ENCODE measurements at regions not wholly inside any gene's neighbourhood (a gene's known extent, or its start where the extent isn't known, plus 50 kb on each side); places are given as distances from the start of the nearest gene placed in this dataset.
"Not testable (repeated sequence)": the region's sequence is repeated elsewhere in the genome, so short reads cannot be mapped to it uniquely, and the experiment has no call there.

- no peak for DNase-seq
Observed at GRCh38 chr1:187931776-187932175, 1103.0 kb downstream of the PLA2G4A start.

DNA sequence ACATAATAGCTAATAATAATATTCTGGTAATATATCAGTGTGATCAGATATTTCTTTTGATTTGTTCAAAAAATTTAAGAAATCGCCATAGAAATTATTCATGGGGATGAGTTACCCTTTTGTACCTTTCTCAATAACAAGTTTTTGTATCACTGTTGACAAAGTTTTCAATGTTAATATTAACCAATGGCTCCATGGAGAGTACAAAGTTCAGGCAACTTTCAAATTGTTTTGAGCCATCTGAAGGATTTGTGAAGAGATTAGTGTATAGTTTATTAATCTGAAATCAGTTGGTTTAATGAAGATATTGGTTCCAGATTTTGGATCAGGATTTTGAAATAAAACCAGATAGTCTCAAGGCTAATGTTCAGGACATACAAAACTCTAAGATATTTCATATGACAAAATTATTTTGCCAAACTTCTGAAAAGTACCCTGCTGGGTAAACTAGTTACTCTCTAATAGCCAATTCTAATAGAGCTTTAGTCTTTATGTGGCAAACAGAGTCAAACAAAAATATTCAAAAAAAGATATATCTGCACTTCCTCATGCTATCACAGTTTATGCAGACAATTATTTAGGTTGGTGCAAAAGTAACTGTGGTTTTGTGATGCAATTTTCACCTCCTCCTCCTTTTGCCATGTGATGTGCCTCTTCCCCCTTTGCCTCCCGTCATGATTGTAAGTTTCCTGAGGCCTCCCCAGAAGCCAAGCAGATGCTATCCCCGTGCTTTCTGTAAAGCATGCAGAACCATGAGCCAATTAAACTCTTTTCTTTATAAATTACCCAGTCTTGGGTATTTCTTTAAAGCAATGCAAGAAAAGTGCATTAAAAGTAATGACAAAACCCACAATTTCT is 1105.0 kb downstream of the PLA2G4A start:
- DNase-seq, result no peak

- DNase-seq, result no peak
Observed at GRCh38 chr1:187936667-187937066, 1107.9 kb downstream of the PLA2G4A start.

DNA sequence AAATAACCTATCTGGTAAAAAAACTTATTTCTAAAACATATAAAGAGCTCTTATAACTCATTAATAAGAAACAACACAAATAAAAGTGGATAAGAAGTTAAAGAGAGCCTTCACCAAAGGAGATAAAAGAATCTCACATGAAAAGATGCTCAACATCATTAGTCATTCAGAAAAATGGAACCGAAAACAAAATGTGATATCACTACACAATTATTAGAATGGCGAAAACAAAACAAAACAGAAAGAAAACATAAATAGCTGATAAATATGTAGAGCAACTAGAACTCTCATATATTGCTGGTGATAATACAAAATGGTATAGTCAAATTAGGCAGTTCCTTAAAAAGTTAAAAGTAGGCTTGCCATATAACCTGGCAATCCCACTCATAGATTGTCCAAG is 1109.3 kb downstream of the PLA2G4A start:
- DNase-seq, result no peak

GRCh38 chr1:187942986-187943385 is 1114.2 kb downstream of the PLA2G4A start:
- no peak for DNase-seq

DNA sequence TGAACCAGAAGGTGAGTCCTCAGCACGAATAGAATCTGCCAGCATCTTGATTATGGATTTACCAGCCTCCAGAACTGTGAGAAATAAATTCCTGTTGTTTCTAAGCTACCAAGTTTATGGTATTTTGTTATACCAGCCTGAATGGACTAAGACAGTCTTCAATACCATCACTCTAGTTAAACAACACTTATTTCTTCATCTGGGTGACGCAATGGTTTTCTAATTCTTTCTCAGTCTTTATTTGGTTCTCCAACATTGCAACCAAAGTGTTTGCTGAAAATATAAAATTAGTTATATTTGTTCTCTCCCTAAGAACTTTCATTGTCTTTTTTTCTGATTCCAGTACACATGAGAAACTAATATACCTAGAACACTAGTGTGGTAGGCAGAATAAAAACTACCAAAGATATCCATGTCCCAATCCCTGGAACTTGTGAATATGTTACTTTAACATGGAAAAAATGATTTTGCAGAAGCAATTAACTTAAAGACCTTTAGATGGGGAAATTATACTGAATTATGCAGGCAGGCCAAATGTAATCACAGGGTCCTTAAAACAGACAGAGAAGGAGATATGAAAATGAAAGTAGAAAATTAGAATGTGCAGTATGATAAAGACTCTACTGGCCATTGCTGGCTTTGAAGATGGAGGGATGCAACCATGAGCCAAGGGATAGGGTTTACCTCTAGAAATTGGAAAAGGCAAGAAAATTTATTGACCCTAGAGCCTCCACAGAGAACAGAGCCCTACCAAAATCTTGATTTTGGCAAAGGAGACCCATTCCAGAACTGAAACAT is 1115.1 kb downstream of the PLA2G4A start:
- DNase-seq, result no peak

DNA sequence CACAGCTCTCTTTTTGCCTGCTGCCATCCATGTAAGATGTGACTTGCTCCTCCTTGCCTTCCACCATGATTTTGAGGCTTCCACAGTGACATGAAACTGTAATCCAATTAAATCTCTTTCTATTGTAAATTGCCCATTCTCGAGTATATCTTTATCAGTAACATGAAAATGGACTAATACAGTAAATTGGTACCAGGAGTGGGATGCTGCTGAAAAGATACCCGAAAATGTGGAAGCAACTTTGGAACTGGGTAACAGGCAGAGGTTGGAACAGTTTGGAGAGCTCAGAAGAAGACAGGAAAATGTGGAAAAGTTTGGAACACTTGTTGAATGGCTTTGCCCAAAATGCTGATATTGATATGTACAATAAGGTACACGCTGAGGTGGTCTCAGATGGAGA is 1117.9 kb downstream of the PLA2G4A start:
- not testable (repeated sequence) for DNase-seq

DNA sequence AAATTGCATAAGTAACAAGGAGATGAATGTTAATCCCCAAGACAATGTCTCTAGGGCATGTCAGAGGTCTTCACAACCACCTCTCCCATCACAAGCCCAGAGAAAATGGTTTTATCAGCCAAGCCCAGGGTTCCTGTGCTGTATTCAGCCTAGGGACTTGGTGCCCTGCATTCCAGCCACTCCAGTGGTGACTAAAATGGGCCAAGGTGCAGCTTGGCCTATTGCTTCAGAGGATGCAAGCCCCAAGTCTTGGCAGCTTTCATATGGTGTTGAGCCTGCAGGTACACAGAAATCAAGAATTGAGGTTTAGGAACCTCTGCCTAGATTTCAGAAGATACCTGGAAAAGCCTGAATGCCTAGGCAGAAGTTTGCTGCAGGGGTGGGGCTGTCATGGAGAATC is 1118.6 kb downstream of the PLA2G4A start:
- no peak for DNase-seq

GRCh38 chr1:187948170-187948794 is 1119.5 kb downstream of the PLA2G4A start:
- DNase-seq, result no peak

GRCh38 chr1:187949567-187949966 is 1120.8 kb downstream of the PLA2G4A start:
- no peak for DNase-seq

GRCh38 chr1:187951817-187952216 is 1123.1 kb downstream of the PLA2G4A start:
- DNase-seq, result no peak

DNA sequence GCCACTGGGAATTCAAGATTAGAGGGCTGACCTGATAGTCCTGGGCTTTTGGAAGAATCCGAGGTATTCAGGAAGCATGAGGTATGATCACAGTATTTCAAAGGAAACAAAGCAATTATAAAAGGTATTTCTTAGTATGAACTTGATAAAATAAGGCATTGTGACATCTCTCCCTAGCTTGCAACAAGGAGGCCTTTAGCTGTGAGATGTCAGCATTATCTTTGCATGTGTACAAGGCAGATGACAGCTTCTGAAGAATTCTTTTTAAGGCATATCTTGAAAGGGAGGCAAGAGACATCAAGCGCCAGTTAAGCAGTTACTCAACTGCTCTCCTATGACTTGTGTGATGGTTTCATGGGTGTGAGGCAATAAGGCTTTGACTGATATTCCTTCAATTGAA is 1123.7 kb downstream of the PLA2G4A start:
- DNase-seq, result no peak

GRCh38 chr1:187956975-187957374 is 1128.2 kb downstream of the PLA2G4A start:
- DNase-seq, result no peak

- no peak for DNase-seq
Observed at GRCh38 chr1:187958207-187958606, 1129.5 kb downstream of the PLA2G4A start.

DNA sequence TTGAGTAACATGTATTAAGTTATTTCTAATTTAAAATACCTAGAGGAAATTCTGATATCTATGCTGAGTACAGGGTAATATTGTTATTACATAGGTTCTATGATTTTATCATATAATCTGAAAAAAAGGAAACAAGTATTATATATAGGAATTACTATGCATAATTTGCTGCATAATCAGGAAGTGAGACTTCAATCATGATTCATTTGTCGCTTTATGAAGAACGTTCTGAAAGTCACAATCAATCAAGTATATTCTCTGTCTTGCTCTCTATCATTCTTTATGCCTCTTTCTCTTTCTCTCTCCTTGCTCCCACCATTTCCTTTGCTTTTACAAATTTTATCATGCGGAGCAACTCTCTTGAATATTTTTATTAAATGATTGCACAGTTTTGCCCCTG is 1130.3 kb downstream of the PLA2G4A start:
- DNase-seq, result no peak

GRCh38 chr1:187960125-187960638 is 1131.4 kb downstream of the PLA2G4A start:
- no peak for DNase-seq

GRCh38 chr1:187961895-187962294 is 1133.1 kb downstream of the PLA2G4A start:
- DNase-seq, result no peak

DNA sequence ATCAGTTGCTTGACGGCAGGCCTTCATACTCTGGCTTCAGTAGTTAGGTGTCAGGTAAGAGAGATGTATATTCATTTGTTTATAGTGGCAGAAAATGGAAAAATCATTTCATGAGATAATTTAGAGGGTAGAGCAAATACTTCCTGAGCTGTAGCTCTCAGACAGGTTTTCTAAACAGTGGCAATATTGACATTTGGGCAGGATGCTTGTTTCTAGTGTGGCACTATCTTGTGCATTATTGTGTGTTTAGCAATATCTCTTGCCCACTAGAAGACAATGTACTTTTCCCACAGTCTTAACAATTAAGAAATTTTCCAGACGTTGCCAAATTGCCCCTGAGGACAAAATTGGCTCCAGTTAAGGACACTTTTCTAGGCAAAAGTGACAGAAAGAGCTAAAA is 1143.1 kb downstream of the PLA2G4A start:
- DNase-seq, result no peak

DNA sequence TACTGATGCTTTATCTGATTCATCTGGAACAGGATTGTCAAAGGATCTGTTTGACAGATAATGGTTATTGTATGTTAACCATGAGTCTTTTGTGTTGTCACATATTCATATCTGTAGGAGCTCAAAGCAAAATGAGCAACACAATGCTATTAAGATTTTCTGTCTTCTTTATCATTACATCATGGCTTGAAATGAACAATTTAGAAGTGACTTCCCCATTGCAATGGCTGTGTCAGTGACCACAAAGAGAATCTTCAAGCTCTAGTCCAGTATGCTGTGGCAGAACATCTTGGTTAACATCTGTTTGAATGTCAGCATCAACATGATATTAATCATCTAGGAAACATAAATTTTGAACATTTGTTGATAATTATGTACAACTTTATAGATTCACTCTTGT is 1148.5 kb downstream of the PLA2G4A start:
- no peak for DNase-seq

- DNase-seq, result no peak
Observed at GRCh38 chr1:187985145-187985896, 1156.6 kb downstream of the PLA2G4A start.

- no peak for DNase-seq
Observed at GRCh38 chr1:187985897-187986654, 1157.3 kb downstream of the PLA2G4A start.

DNA sequence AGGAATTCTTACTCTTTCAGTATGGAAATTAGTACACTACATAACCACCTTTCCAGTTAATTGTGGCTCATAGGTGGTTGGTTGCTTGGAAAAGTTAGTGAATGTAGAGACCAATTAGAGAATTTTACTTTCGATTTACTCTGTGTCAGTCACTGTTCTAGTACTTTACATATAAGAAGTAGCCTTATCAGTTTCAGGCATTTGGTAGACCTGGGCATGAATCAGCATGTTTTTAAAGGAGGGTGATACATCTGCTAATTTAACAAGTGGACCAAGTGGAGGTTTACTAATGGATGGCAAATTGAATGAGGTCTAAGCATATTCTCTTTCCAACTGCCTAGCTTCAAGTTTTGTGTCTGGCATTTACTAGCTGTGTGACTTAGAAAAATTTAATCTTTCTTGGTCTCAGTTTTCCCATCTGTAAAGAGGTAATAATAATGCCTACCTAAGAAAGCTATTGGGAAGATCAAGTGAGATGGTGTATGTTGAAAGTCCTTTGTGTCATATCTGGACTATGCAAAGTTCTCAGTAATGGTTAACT is 1158.6 kb downstream of the PLA2G4A start:
- DNase-seq, result no peak
